Panc1 (cell line): ENCODE measurements at regions not wholly inside any gene's neighbourhood (a gene's known extent, or its start where the extent isn't known, plus 50 kb on each side); places are given as distances from the start of the nearest gene placed in this dataset.

Experiments used
- POLR2AphosphoS5 ChIP-seq: IDR thresholded peaks from 2 replicates; pipeline ENCODE4 v1.6.1; 2012; ENCODE audit warnings: mild to moderate bottlenecking, low read depth, low read length, moderate library complexity
- TCF7L2 ChIP-seq: IDR thresholded peaks from 2 replicates; pipeline ENCODE4 v1.6.1; 2011; ENCODE audit warnings: mild to moderate bottlenecking, low read depth, low read length, inconsistent platforms
- TF ChIP-seq, protein P1 (sequence below): fragments of 450-650 bp; IDR thresholded peaks from 2 replicates; pipeline ENCODE4 v1.5.1; 2017; ENCODE audit warnings: mild to moderate bottlenecking
- TF ChIP-seq, protein P2 (sequence below), 2 experiments: IDR thresholded peaks; 2 replicates each; pipeline ENCODE4 v1.6.1; 2011 to 2012; ENCODE audit warnings: low read depth in 2 of 2, control low read depth in 1 of 2, low read length in 1 of 2, mild to moderate bottlenecking in 1 of 2, moderate library complexity in 1 of 2; ENCODE audit not compliant: insufficient read depth in 1 of 2

GRCh38 chr20:53691060-53691810 is 97.6 kb upstream of the ZNF217 start:
- TF ChIP-seq, protein P1, sequence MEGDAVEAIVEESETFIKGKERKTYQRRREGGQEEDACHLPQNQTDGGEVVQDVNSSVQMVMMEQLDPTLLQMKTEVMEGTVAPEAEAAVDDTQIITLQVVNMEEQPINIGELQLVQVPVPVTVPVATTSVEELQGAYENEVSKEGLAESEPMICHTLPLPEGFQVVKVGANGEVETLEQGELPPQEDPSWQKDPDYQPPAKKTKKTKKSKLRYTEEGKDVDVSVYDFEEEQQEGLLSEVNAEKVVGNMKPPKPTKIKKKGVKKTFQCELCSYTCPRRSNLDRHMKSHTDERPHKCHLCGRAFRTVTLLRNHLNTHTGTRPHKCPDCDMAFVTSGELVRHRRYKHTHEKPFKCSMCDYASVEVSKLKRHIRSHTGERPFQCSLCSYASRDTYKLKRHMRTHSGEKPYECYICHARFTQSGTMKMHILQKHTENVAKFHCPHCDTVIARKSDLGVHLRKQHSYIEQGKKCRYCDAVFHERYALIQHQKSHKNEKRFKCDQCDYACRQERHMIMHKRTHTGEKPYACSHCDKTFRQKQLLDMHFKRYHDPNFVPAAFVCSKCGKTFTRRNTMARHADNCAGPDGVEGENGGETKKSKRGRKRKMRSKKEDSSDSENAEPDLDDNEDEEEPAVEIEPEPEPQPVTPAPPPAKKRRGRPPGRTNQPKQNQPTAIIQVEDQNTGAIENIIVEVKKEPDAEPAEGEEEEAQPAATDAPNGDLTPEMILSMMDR = no peak
- TF ChIP-seq POLR2AphosphoS5 (no peak), TCF7L2 (no peak)
- TF ChIP-seq, protein P2, sequence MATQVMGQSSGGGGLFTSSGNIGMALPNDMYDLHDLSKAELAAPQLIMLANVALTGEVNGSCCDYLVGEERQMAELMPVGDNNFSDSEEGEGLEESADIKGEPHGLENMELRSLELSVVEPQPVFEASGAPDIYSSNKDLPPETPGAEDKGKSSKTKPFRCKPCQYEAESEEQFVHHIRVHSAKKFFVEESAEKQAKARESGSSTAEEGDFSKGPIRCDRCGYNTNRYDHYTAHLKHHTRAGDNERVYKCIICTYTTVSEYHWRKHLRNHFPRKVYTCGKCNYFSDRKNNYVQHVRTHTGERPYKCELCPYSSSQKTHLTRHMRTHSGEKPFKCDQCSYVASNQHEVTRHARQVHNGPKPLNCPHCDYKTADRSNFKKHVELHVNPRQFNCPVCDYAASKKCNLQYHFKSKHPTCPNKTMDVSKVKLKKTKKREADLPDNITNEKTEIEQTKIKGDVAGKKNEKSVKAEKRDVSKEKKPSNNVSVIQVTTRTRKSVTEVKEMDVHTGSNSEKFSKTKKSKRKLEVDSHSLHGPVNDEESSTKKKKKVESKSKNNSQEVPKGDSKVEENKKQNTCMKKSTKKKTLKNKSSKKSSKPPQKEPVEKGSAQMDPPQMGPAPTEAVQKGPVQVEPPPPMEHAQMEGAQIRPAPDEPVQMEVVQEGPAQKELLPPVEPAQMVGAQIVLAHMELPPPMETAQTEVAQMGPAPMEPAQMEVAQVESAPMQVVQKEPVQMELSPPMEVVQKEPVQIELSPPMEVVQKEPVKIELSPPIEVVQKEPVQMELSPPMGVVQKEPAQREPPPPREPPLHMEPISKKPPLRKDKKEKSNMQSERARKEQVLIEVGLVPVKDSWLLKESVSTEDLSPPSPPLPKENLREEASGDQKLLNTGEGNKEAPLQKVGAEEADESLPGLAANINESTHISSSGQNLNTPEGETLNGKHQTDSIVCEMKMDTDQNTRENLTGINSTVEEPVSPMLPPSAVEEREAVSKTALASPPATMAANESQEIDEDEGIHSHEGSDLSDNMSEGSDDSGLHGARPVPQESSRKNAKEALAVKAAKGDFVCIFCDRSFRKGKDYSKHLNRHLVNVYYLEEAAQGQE (IDR thresholded peaks at IDR 0.05; ENCODE audit: insufficient read depth in 1 of 2, low read depth in 2 of 2, low read length in 1 of 2) = no peak; a peak in 1 of 4 replicates
